RPMI8226 (cell line): ENCODE measurements at regions not wholly inside any gene's neighbourhood (a gene's known extent, or its start where the extent isn't known, plus 50 kb on each side); places are given as distances from the start of the nearest gene placed in this dataset.
"Not testable (repeated sequence)": the region's sequence is repeated elsewhere in the genome, so short reads cannot be mapped to it uniquely, and the experiment has no call there.

ENCODE experiments used
- DNase-seq: peaks from one replicate; pipeline ENCODE4 v3.0.0-alpha.2; 2015

DNA sequence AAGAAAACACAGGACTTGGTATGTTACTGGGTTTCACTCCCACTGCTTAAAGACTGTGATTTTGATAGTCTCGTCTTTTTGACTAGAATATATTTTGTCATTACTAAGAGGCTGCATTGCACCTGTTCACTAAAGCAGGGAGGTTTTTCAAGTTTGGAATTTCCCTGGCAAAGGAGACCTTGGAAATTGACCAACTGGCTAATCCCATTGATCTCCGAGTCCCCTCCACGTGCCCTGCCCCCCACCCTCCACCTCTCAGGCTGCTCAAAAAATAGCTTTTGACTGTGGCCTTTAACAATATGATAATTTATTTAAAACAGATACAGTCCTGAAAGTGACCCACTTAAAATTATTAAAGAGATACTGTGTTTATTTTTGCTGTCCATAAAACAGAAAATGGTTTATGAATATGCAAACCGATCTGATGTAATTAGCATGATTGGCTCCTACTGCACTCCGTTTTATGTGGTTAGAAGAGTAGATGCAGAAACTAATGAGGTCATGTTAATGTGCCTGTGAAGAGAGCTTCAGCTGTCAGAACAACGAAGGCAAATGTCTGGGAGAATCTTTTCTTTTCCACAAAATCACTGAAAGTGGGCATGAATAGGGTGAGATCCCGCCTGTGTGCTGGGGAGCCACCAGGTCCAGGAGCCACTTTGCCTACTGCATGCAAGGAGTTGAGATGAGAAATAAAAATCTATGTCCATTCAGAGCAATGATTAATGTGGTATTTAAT is 361.5 kb downstream of the RRAGC start:
- no peak for DNase-seq

DNA sequence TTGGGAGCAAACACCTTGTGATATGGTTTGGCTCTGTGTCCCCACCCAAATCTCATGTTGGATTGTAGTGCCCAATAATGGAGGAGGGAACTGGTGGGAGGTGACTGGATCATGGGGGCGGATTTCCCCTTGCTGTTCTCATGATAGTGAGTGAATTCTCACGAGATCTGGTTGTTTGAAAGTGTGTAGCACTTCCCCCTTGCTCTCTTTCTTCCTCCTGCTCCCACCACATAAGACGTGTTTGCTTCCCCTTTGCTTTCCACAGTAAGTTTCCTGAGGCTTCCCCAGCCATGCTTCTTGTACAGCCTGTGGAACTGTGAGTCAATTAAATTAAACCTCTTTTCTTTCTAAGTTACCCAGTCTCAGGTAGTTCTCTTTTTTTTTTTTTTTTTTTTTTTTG is 366.3 kb downstream of the RRAGC start:
- DNase-seq, result not testable (repeated sequence)

DNA sequence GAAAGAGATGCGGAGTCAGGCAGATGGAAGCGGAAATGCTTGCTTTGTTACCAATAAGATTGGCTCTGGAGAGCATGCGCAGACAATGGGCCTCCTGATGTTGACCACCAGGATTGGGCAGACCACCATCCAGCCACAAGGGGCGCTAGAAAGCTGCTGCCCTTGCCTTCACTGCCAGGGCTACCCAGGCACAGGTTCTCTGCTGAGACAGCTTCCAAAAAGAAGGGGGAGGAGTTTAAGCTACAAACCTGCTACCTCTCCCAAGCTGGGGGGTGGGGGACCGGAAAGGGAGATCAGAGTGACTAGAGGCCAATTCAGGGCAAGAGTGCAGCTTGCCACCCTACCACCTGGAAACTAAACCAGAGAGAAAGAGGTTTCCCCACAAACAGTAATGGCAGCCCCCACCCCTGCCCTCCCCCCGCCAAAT is 369.7 kb downstream of the RRAGC start:
- DNase-seq, result peak; percentile 59

DNA sequence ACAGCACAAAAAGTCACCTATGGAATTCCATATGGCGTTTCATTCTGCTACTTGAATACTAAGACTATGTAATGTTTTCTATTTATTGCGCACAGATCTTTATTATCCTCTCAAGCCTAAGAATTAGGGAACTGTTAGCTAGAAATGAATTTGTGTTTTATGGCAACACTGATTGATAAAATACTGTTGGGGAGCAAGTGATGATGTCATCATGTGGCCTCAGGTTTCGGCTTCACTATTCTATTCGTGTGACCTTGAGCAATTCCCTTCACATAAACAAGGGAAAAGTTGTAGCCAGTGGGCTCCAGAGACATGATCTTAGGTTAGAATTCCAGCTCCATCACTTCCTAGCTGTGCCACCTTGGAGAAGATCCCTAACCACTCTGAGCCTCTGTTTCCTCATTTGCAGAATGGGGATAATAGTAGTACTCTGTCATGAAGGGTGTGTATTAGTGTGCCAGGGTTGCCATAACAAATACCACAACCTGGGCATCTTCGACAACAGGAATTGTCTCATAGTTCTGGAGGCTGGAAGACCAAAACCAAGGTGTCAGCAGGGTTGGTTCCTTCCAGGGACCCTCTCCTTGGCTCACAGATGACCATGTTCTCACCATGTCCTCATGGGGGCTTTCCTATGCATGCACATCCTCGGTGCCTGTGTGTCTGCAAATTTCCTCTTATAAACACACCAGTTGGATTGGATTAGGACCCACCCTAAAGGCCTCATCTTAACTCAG is 371.2 kb downstream of the RRAGC start:
- no peak for DNase-seq

DNA sequence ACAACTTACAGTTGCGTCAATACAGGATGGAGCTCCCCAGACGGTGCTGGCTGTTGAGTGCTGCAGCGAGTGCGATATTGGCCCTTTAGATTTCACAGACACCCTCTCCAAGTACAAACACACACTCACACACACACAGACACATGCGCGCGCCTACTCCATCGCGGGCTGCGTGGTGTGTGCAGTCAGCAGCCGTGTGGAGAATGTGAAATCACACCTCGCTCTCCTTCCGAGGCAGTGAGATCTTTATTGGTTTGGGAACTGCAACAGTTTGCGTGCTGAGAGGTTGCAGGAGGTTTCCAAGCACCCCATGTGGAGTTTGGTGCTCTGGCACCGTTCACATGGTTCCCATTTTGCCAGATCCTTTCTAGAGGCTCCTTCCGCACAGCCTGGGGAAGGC is 372.2 kb downstream of the RRAGC start:
- no peak for DNase-seq

DNA sequence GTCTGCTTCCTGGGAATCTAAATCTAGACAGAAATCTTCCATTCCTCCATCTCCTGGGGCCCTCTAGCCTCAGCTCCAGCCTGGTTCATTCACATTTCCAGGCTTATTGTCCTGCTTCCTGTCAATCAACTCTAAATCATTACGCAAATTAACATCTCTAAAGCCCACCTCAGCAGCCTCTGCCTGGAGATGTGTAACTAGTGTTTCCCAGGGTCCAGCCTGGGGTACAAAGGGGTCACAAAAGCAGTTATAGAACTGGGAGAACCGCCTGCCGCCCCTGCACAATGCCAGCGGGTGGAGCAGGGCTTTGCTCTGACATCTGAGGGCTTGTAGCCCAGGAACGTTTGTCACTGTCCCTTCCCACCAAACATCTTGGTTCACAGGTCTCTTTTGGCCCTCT is 373.5 kb downstream of the RRAGC start:
- no peak for DNase-seq

DNA sequence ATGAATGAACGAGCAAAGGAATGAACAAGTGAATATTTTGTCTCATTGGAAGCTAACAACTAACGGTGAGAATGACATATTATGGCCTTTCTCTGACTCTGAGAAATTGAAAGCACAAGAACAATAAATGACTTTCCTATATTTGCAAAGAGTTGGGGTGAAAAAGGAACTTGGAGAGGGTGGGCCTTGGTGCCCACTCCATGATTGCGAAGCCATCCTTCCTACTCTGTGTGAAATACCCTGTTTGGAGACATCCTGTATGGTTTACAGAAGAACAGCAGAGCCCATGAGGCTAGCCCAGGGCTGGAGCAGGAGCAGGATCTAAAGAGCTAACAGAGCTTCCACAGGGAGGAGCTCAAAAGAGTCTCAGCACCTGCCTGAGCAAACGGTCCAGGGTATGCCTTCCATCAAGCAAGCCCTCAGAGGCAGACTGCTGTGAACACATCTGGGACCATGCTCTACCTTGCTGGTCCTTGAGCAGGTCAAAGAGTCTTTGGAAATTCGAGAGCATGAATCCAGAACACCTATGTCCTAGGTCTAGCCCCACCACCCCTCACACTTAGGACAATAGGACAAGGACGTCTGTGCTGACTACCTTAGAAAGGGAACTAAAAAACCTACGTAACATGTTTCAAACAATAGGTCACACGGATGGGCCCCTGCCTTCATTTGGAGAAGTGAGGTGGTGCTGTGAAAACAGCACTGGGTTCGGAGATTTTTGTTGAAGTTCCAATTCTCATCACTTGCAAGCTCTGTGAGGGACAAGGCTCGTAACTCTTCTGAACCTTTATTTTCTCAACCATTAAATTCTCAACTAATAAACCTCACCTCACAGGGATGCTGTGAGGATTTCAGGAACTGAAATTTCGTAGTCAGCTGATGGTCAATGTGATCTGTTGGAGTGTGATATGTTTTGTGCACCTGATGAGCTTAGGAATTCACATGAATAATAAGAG is 377.4 kb downstream of the RRAGC start:
- no peak for DNase-seq

DNA sequence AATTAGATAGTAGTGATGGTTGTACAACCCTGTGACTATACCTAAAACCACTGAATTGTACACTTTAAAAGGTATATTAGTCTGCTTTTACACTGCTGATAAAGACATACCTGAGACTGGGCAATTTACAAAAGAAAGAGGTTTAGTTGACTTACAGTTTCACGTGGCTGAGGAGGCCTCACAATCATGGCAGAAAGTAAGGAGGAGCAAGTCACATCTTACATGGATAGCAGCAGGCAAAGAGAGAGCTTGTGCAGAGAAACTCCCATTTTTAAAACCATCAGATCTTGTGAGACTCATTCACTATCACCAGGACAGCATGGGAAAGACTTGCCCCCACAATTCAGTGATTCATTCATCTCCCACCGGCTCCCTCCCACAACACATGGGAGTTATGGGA is 379.9 kb downstream of the RRAGC start:
- not testable (repeated sequence) for DNase-seq

DNA sequence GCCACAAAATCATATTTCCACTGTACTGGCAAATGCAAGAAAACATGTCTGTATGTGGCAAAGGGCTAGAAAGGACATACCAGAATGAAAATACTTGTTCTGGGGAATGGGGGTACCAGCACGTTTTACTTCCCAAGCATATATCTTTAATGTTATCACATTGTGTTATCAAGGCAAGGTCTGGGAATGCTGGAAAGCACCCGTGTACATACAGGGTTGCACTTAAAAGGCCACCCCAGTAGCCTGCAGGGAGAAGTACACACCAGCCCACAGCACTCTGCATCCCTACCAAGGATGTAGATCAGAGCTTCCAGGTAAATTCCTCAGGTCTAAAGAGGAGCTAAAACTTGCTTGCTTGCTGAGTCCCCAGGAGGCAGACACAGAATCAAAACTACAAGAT is 381.8 kb downstream of the RRAGC start:
- DNase-seq, result no peak

DNA sequence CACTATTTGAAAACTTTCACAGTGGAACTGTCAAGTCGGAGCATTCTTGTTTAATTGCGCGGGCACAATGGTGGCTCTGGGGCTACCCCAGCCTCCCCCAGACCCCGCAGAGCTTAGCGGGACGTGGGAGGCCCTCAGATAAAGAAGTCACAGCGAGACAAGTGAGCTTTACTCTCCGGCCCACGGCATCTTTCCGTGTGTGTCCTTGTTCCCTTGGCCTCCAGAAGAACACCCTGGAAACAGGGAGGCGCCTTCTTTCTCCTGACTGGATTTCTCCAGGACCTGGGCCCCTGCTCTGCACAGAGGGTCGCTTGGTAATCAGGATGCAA is 382.8 kb downstream of the RRAGC start:
- no peak for DNase-seq

DNA sequence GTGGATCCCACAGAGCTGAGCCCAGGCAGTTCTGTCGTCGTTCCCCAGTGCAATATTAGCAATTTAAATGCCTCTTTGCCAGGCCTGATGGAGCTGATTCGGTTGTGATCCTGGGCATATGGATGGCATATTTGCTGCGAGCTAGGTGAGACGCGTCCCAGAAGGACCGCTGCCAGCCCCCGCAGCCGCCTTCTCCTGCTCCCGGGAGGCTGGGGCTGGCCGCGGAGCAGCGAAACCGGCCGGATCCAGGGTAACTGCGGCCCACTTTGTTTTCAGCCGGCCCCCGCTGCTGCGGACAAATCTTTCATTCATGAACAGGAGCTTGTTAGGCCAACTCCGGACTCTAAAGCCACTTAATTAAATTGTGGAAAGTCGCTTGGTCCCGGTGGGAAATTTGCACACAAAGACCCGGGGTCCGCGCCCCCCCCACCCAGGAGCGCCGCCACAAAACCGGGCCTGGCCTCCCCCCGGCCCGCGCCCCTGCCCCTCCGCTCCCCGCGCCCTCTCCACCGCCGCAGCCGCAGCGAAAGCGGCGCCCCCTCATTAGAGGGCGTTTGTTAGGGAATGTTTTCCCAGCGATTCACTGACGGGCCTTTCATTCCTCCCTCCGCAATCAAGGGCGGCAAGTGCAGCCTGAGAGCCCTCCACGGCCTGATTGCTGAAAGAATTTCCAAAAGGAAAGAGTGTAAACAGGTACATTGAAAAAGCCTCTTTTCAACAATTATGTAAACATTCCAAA is 383.3 kb downstream of the RRAGC start:
- DNase-seq, result no peak

DNA sequence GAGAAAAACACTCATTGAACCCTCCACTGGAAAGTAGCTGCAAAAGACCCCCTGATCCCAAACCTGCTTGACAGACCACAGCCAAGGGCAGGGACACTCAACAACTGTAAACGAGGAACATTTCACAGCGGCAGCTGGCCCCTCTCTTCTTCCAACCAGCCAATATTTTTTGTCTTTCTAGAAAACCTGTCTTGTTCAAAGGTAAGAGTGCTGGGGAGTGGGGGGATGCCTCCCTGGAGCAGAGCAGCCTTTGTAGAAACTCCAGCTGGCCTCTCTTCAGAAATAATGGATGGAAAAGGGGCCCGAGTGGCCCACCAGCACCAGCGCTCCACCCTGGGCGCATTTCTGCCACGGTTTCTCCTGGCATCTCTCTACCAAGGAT is 384.0 kb downstream of the RRAGC start:
- no peak for DNase-seq

DNA sequence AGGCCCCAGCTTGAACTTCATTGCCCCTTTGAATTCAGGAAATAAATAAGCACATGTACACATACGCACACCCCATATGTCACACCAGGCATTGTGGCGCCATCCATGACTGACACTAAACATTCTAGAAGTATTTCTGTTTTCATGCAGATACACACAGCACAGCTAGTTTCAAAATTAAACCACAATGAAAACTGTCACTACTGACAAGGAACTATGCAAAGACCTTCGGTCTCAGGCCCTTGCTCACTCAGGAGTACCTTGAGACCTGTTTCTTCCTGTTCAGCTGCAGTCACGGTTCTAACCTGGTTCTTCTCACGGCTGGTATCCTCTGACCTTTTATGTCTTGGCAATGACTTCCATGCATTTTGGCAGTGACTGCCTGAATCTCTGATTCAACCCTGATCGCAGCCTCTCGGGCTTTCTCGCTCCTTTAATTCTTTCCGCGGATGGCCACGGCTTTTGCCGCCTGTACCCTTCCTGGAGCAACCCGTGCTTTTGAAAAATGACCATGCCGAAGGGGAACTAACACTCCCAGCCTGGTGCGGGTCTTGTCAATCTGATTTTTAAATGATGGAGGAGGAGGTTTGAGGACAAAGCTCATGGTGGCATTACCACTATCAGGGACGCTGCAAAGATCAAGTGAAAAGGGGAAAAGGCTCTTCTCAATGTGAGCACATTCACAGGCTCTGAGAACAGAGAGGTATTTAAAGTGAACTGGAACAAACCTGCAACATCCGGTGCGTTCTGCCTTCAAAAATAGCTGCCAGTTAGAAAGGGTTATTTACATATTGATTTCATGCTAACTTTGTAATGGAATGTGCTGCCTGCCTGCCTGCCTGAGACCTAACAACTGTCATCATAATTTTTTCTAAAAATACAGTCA is 384.6 kb downstream of the RRAGC start:
- no peak for DNase-seq

DNA sequence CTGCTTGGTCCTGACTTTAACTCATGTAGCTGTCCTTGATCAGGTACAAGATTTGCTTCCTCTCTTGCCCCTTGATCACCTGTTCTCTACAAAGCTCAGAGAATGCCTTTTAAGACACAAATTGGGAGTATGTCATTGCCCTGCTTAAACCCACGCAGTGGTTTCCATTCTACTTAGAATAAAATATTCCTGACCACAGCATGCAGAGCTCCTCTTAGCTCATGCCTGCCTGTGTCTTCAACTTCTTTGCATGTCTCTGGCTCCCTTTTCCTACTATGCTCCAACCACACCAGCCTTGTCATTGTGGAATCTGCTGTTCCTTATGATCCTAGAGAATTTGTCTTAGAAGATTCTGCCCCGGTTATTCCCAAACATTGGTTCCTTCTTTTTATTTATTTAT is 393.1 kb downstream of the RRAGC start:
- no peak for DNase-seq

DNA sequence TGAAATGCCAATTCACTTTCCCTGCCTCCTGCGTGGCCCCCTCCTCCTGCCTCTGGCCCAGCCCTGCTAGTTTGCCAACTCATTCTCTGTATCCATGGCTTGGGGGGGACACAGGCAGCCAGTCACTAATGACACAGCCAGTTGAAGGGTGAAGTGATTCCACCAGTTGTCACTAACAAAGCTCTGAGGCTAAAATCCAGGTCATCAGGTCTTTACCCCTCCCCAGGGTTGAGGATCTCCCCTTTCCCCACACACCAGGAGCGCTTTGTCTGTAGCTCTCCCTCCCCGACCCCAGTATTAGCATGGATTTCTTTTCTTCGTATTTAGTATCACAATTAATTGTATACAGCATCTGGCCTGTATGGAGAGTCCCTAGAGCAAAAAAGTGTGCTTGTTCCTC is 394.1 kb downstream of the RRAGC start:
- DNase-seq, result no peak

DNA sequence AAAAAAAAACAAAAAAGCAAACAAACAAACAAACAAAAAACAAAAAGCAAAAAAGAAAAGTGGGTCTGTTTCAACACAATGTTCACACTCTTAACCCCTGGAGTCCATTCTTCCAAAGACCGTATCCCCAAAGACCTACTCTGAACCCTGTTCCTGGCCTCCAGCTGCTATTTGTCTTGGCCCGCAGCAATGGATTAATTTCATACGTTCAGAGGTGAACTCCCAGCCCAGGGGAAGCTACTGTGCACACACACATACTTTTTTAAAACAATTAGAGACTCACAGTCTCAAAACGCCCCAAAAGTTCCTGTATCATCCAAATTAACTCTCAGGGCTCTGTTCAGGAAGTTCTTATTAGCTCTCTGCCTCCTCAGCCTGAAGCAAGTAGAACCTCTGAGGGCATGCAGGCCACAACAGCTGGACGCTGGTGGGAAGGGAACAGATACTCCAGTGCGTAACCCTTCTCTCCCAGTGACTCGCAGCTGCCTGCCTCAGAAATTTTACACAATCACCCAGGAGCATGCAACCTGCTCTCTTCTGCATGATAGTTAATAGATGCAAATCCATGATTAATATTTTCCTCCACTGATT is 395.4 kb downstream of the RRAGC start:
- DNase-seq, result no peak

DNA sequence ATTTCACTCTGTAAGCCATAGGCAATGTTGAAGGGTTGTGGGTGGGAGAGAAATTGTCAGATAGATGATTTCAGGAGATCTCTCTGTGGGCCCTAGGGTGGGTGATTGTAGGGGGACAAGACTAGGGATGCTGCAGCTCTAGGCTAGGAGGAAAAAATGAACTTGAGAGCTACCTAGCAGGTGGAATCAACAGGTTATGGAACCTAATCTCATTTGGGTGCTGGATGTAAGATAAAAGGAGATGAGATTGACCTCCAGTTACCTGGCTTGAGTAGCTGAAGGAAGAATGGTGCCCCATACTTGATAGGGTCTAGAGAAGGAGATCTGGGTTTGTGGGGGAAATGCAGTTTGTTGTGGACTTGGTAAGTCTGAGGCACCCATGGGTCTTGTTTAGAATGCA is 396.5 kb downstream of the RRAGC start:
- no peak for DNase-seq

DNA sequence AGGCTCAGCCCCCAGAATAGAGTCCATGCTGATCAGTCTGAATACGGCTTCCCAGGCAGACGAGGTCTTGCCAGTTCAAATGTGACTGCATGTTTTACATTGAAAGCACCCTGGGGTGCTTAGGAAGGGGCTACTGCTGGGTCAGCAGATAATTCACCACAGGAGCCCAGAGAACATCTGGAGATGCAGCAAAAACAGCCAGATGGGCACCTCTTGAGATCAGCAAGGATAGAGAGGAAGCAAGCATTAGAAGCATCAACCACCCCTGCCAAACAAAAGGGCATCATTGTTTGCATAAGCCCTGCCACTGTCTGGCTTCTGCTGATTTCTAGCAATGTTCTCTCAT is 403.1 kb downstream of the RRAGC start:
- DNase-seq, result peak; percentile 20

DNA sequence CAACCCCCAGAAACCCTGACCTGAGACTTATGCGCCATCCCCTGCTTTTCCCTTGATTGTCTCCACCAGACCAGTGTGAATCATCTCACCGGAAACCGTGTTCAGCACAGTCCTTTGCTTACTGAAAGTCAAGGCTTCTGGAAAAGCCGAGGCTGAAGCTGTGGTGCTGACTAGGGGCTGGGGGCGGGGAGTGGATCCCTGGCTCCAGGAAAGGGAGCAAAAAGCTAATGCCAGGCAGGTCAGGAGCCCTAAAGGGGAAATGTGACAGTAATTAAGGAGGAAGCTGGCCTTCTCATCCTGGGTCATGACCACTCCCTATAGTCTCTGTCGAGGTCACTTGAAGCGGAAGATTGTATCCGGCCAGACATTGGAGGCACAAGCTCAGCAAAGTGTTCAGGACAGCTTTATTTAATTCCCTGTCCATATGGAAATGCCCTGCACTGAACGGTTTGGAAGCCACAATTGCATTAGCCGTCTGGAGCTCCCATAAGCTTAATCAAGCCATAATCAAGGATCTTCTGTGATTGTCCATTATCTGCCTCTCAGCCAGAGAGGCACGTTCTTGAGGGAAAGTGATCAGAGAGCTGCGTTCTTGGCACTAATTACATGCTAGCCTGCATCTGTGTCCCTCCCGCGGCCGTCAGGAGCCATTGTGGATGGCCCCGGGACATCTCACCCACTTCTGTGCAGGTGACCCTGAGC is 403.6 kb downstream of the RRAGC start:
- no peak for DNase-seq

DNA sequence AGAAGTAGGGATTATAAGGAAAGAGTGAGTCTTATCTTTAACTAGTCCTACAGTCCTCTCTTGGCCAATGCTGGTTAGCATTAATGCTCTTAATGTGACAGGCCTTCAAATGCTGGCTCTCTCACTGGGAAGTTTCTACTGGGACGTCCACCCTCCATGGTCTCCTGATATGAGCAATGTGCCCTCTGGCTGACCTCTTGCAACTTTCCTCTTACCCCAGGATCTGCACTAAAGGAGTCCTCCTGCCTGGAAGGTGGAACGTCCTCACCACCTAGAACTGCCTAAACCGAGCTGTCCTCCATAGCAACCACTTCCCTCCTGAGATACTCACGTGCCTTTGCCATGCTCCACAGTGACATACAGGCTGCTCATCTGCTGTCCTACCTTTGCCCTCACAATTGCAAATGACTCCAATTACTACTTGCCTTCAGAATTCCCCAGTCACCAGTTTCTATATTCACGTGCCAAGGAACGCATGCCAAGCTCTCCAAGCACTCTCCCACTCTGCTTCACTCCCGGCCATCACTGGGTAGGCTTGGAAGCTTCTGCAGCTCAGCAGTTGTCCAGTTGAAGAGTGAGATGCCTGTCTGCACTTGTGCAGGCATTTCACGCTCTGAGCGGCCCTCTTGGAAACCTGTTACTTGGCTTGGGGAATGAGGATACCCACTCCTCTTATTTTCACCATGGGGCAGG is 404.7 kb downstream of the RRAGC start:
- no peak for DNase-seq
